Type B pancreatic cell (in vitro differentiated cells): ENCODE measurements at regions not wholly inside any gene's neighbourhood (a gene's known extent, or its start where the extent isn't known, plus 50 kb on each side); places are given as distances from the start of the nearest gene placed in this dataset.
"Not testable (repeated sequence)": the region's sequence is repeated elsewhere in the genome, so short reads cannot be mapped to it uniquely, and the experiment has no call there.

Experiments
- DNase-seq: peaks from one replicate; pipeline ENCODE4 v3.0.0; 2021; ENCODE audit warnings: mixed read lengths; ENCODE audit not compliant: unreplicated experiment; ENCODE audit errors: extremely low spot score
- H3K27ac Mint-ChIP-seq: 2 replicates; pipeline ENCODE4 v1.8.0; 2021; ENCODE audit warnings: mild to moderate bottlenecking, mixed read lengths
- H3K27me3 Mint-ChIP-seq: 2 replicates; pipeline ENCODE4 v1.8.0; 2021; ENCODE audit warnings: mixed read lengths
- H3K36me3 Mint-ChIP-seq: 2 replicates; pipeline ENCODE4 v1.8.0; 2021; ENCODE audit warnings: mixed read lengths
- H3K4me1 Mint-ChIP-seq: one replicate; pipeline ENCODE4 v1.8.0; 2021; ENCODE audit warnings: mixed read lengths; ENCODE audit not compliant: unreplicated experiment
- H3K4me3 Mint-ChIP-seq: 2 replicates; pipeline ENCODE4 v1.8.0; 2021; ENCODE audit warnings: mild to moderate bottlenecking, mixed read lengths
- H3K9me3 Mint-ChIP-seq: 2 replicates; pipeline ENCODE4 v1.8.0; 2021; ENCODE audit warnings: mixed read lengths
- CTCF ChIP-seq: fragments of 200-600 bp; sonication (generic); conservative IDR thresholded peaks from 2 replicates; pipeline ENCODE4 v1.5.0; 2021; ENCODE audit warnings: antibody characterized with exemption, mild to moderate bottlenecking

GRCh38 chr16:66023481-66023880, 343.0 kb upstream of the CDH5 start:
- no peak overlapping the region for H3K27ac Mint-ChIP-seq
- H3K9me3 Mint-ChIP-seq: peaks cover 24% of the 10 kb centered on the region
- H3K4me3 Mint-ChIP-seq: no peak overlapping the region
- H3K27me3 Mint-ChIP-seq: peaks cover 20% of the 10 kb centered on the region
- no peaks in the 10 kb centered on the region for H3K36me3 Mint-ChIP-seq
- H3K4me1 Mint-ChIP-seq: peaks cover 5% of the 10 kb centered on the region
- no peak for DNase-seq
- no peak for TF ChIP-seq CTCF

- DNase-seq: no peak
- H3K27me3 Mint-ChIP-seq: peaks cover 13% of the 10 kb centered on the region
- no peak for TF ChIP-seq CTCF
- H3K4me3 Mint-ChIP-seq: no peak overlapping the region
- H3K36me3 Mint-ChIP-seq: no peaks in the 10 kb centered on the region
- H3K9me3 Mint-ChIP-seq: peaks cover 21% of the 10 kb centered on the region
- no peak overlapping the region for H3K27ac Mint-ChIP-seq
- no peaks in the 10 kb centered on the region for H3K4me1 Mint-ChIP-seq
These were observed 345.8 kb upstream of the CDH5 start for GRCh38 chr16:66020642-66021041.

- H3K36me3 Mint-ChIP-seq: no peaks in the 10 kb centered on the region
- no peak for TF ChIP-seq CTCF
- H3K4me1 Mint-ChIP-seq: no peaks in the 10 kb centered on the region
- H3K4me3 Mint-ChIP-seq: no peak overlapping the region
- H3K27me3 Mint-ChIP-seq: peaks cover 12% of the 10 kb centered on the region
- peaks cover 20% of the 10 kb centered on the region for H3K9me3 Mint-ChIP-seq
- no peak for DNase-seq
- no peak overlapping the region for H3K27ac Mint-ChIP-seq
These were observed 346.4 kb upstream of the CDH5 start for GRCh38 chr16:66020046-66020445.

GRCh38 chr16:66019502-66019901, 347.0 kb upstream of the CDH5 start:
- H3K9me3 Mint-ChIP-seq: peaks cover 15% of the 10 kb centered on the region

GRCh38 chr16:66014221-66014620, 352.3 kb upstream of the CDH5 start:
- no peaks in the 10 kb centered on the region for H3K4me1 Mint-ChIP-seq

More at GRCh38 chr16:66019502-66019901, 347.0 kb upstream of the CDH5 start:
- not testable (repeated sequence) for H3K4me3 Mint-ChIP-seq, H3K4me1 Mint-ChIP-seq, DNase-seq, H3K36me3 Mint-ChIP-seq, H3K27ac Mint-ChIP-seq
- H3K27me3 Mint-ChIP-seq: peaks cover 12% of the 10 kb centered on the region

GRCh38 chr16:66013486-66013885, 353.0 kb upstream of the CDH5 start:
- TF ChIP-seq CTCF: no peak

More at GRCh38 chr16:66014221-66014620, 352.3 kb upstream of the CDH5 start:
- H3K27ac Mint-ChIP-seq: no peak overlapping the region
- no peak for DNase-seq
- no peak for TF ChIP-seq CTCF
- H3K9me3 Mint-ChIP-seq: no peaks in the 10 kb centered on the region
- no peaks in the 10 kb centered on the region for H3K36me3 Mint-ChIP-seq
- no peak overlapping the region for H3K4me3 Mint-ChIP-seq
- peaks cover 10% of the 10 kb centered on the region for H3K27me3 Mint-ChIP-seq

More at GRCh38 chr16:66013486-66013885, 353.0 kb upstream of the CDH5 start:
- no peak overlapping the region for H3K4me3 Mint-ChIP-seq
- H3K27ac Mint-ChIP-seq: no peak overlapping the region
- no peak for DNase-seq
- H3K4me1 Mint-ChIP-seq: no peaks in the 10 kb centered on the region
- no peaks in the 10 kb centered on the region for H3K36me3 Mint-ChIP-seq
- H3K27me3 Mint-ChIP-seq: peaks cover 10% of the 10 kb centered on the region
- no peaks in the 10 kb centered on the region for H3K9me3 Mint-ChIP-seq
